Testis (tissue), 2 donors: ENCODE measurements at regions not wholly inside any gene's neighbourhood (a gene's known extent, or its start where the extent isn't known, plus 50 kb on each side); places are given as distances from the start of the nearest gene placed in this dataset.

ENCODE experiments used
- POLR2A ChIP-seq: fragments of 450-650 bp; IDR thresholded peaks from one replicate; pipeline ENCODE4 v1.6.1; 2017; ENCODE audit warnings: antibody characterized with exemption, mild to moderate bottlenecking, moderate library complexity
- TF ChIP-seq, protein P1 (sequence below), 3 experiments: fragments of 450-650 bp in 2 of 3; fragments of 200-600 bp in 1 of 3; sonication (generic) in 1 of 3; IDR thresholded peaks; one replicate each; pipeline ENCODE4 v1.5.1; 2016 to 2019; ENCODE audit warnings: antibody characterized with exemption in 3 of 3, mild to moderate bottlenecking in 2 of 3, moderate library complexity in 1 of 3

DNA sequence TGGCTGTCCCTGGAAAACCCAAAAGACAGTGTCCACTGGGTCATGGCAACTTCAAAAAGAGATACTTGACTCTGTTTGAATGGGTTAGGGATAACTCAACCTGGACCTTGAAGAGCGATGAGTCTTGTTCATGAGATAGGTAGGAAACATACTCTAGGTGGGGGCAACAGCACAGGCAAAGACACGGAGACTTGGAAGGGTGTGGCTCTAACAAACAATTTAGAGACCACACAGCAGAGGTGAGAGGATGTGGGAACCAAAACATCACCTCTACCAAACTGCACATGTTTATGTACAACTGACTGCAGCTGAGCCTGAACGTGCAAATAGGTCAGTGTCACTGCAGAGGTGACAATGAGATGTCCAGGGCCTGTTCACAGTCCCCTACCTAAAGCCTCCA lies 247.7 kb upstream of the ADRA1B start:
- TF ChIP-seq, protein P1, sequence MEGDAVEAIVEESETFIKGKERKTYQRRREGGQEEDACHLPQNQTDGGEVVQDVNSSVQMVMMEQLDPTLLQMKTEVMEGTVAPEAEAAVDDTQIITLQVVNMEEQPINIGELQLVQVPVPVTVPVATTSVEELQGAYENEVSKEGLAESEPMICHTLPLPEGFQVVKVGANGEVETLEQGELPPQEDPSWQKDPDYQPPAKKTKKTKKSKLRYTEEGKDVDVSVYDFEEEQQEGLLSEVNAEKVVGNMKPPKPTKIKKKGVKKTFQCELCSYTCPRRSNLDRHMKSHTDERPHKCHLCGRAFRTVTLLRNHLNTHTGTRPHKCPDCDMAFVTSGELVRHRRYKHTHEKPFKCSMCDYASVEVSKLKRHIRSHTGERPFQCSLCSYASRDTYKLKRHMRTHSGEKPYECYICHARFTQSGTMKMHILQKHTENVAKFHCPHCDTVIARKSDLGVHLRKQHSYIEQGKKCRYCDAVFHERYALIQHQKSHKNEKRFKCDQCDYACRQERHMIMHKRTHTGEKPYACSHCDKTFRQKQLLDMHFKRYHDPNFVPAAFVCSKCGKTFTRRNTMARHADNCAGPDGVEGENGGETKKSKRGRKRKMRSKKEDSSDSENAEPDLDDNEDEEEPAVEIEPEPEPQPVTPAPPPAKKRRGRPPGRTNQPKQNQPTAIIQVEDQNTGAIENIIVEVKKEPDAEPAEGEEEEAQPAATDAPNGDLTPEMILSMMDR (IDR thresholded peaks at IDR 0.05) = no peak
- no peak for TF ChIP-seq POLR2A
